Stomach (tissue), 4 donors: ENCODE measurements at regions not wholly inside any gene's neighbourhood (a gene's known extent, or its start where the extent isn't known, plus 50 kb on each side); places are given as distances from the start of the nearest gene placed in this dataset.

Experiments
- CTCF ChIP-seq, 7 experiments: fragments of 450-650 bp in 4 of 7; fragments of 200-600 bp in 3 of 7; sonication (generic) in 3 of 7; IDR thresholded peaks; one replicate each; pipeline ENCODE4 v1.5.1; 2016 to 2019; ENCODE audit warnings: antibody characterized with exemption in 7 of 7, control low read depth in 2 of 7, mild to moderate bottlenecking in 1 of 7
- EP300 ChIP-seq: sonication (generic); formaldehyde crosslinking; IDR thresholded peaks from one replicate; pipeline ENCODE4 v1.6.1; 2017; ENCODE audit warnings: antibody characterized with exemption
- POLR2A ChIP-seq, 4 donors: fragments of 450-650 bp; IDR thresholded peaks; one replicate each; pipeline ENCODE4 v1.6.1; 2016; ENCODE audit warnings: antibody characterized with exemption in 4 of 4, control low read depth in 2 of 4, mild to moderate bottlenecking in 1 of 4, moderate library complexity in 1 of 4
- POLR2AphosphoS5 ChIP-seq, 3 donors: sonication (generic); formaldehyde crosslinking; IDR thresholded peaks; one replicate each; pipeline ENCODE4 v1.6.1; 2016; ENCODE audit warnings: antibody characterized with exemption in 3 of 3

- TF ChIP-seq POLR2A (IDR thresholded peaks at IDR 0.05) (no peak), CTCF (IDR thresholded peaks at IDR 0.05) (no peak), POLR2AphosphoS5 (IDR thresholded peaks at IDR 0.05) (no peak), EP300 (no peak)
Observed at GRCh38 chrX:40371376-40371775, 209.4 kb upstream of the ATP6AP2 start.
